H1 (cell line): ENCODE measurements at regions not wholly inside any gene's neighbourhood (a gene's known extent, or its start where the extent isn't known, plus 50 kb on each side); places are given as distances from the start of the nearest gene placed in this dataset.

Experiments
- CTCF ChIA-PET: fragments of 300-600 bp; sonication (Branson Sonifier 250); formaldehyde crosslinking; loops from one replicate; lab custom pipeline; 2021; ENCODE audit not compliant: partially characterized antibody; lab: Charles Lee
- POLR2A ChIA-PET: fragments of 300-600 bp; sonication (Branson Sonifier 250); formaldehyde crosslinking; loops from one replicate; lab custom pipeline; 2021; ENCODE audit warnings: inconsistent platforms; ENCODE audit not compliant: partially characterized antibody; lab: Charles Lee
- DNase-seq, 2 experiments: peaks; one replicate each; pipeline versions ENCODE4 v3.0.0 to v3.0.0-alpha.2; 2010 to 2022; ENCODE audit warnings: low spot score in 2 of 2, low read depth in 1 of 2, mixed read lengths in 1 of 2
- FAIRE-seq: peaks from 2 replicates; lab custom pipeline; 2011; peaks lifted over from hg19 to GRCh38; lab: Jason Lieb, UNC
- H2AFZ ChIP-seq: 2 replicates; pipeline ENCODE4 v1.8.1; 2012; ENCODE audit warnings: low read length, inconsistent platforms
- H2AK5ac ChIP-seq: 2 replicates; pipeline ENCODE4 v1.6.1; 2013; ENCODE audit warnings: low read depth, low read length
- H2BK120ac ChIP-seq: replicated peaks from 2 replicates; pipeline ENCODE3; 2013; ENCODE audit warnings: low read depth, low read length, inconsistent platforms
- H2BK12ac ChIP-seq: 2 replicates; pipeline ENCODE4 v1.6.1; 2013; ENCODE audit warnings: low read depth, low read length
- H2BK15ac ChIP-seq: 2 replicates; pipeline ENCODE4 v1.6.1; 2013; ENCODE audit warnings: low read length
- H2BK20ac ChIP-seq: 2 replicates; pipeline ENCODE4 v1.6.1; 2013; ENCODE audit warnings: low read length
- H2BK5ac ChIP-seq: 2 replicates; pipeline ENCODE4 v1.6.1; 2013; ENCODE audit warnings: low read depth, low read length
- H3K14ac ChIP-seq: 2 replicates; pipeline ENCODE4 v1.6.1; 2013; ENCODE audit warnings: inconsistent platforms; ENCODE audit not compliant: insufficient read length
- H3K18ac ChIP-seq: 2 replicates; pipeline ENCODE4 v1.6.1; 2013; ENCODE audit warnings: low read length; ENCODE audit errors: extremely low read depth
- H3K23ac ChIP-seq: 2 replicates; pipeline ENCODE4 v1.6.1; 2013; ENCODE audit warnings: inconsistent platforms; ENCODE audit not compliant: insufficient read length
- H3K23me2 ChIP-seq: 2 replicates; pipeline ENCODE4 v1.6.1; 2013; ENCODE audit warnings: low read depth, low read length
- H3K27ac ChIP-seq: 2 replicates; pipeline ENCODE4 v1.6.1; 2011; ENCODE audit warnings: low read depth, low read length, inconsistent platforms
- H3K27me3 ChIP-seq, 4 experiments: replicated peaks in 1 of 4; 1 replicate in 1 of 4; 2 replicates in 3 of 4; pipeline versions ENCODE4 v1.6.1 to v1.8.1; 2011 to 2013; ENCODE audit warnings: low read length in 3 of 4, mild to moderate bottlenecking in 3 of 4, inconsistent platforms in 2 of 4, mixed read lengths in 2 of 4, moderate library complexity in 1 of 4; ENCODE audit not compliant: control insufficient read depth in 3 of 4, insufficient read depth in 3 of 4; ENCODE audit errors: extremely low read depth in 1 of 4
- H3K36me3 ChIP-seq, 4 experiments: 2 replicates each; pipeline versions ENCODE4 v1.6.1 to v1.8.1; 2011 to 2013; ENCODE audit warnings: mild to moderate bottlenecking in 4 of 4, low read length in 3 of 4, moderate library complexity in 2 of 4, control low read depth in 1 of 4, inconsistent platforms in 1 of 4; ENCODE audit not compliant: insufficient read depth in 4 of 4, control insufficient read depth in 2 of 4
- H3K4ac ChIP-seq: replicated peaks from 2 replicates; pipeline ENCODE3; 2013; ENCODE audit warnings: low read length, low read depth, mixed read lengths, inconsistent platforms; ENCODE audit not compliant: insufficient read length
- H3K4me1 ChIP-seq, 4 experiments: replicated peaks in 1 of 4; 1 replicate in 1 of 4; 2 replicates in 3 of 4; pipeline versions ENCODE4 v1.6.1 to v1.8.1; 2011 to 2013; ENCODE audit warnings: low read length in 3 of 4, inconsistent platforms in 2 of 4, mixed read lengths in 1 of 4; ENCODE audit not compliant: insufficient read depth in 4 of 4, control insufficient read depth in 3 of 4
- H3K4me2 ChIP-seq, 2 experiments: 2 replicates each; pipeline versions ENCODE4 v1.6.1 to v1.8.1; 2011 to 2013; ENCODE audit warnings: low read depth in 2 of 2, low read length in 2 of 2, control low read depth in 1 of 2, inconsistent platforms in 1 of 2, mild to moderate bottlenecking in 1 of 2; ENCODE audit not compliant: insufficient read depth in 1 of 2
- H3K4me3 ChIP-seq, 4 experiments: fragments of 200-600, 300-600 bp in 1 of 4; sonication (generic), shearing (Covaris generic), sonication (Bioruptor Twin) in 1 of 4; 2 replicates each; pipeline versions ENCODE4 v1.5.1 to v1.8.1; 2011 to 2016; ENCODE audit warnings: low read length in 4 of 4, low read depth in 3 of 4, control low read depth in 2 of 4, inconsistent platforms in 2 of 4, mild to moderate bottlenecking in 2 of 4, mixed read lengths in 1 of 4, moderate library complexity in 1 of 4; ENCODE audit not compliant: insufficient read depth in 2 of 4; ENCODE audit errors: extremely low read depth in 1 of 4
- H3K56ac ChIP-seq: replicated peaks from 2 replicates; pipeline ENCODE3; 2013; ENCODE audit warnings: low read depth, mild to moderate bottlenecking, mixed read lengths, low read length, inconsistent platforms; ENCODE audit not compliant: insufficient read length
- H3K79me1 ChIP-seq: 2 replicates; pipeline ENCODE4 v1.6.1; 2013; ENCODE audit warnings: low read depth, low read length, control low read depth
- H3K79me2 ChIP-seq, 2 experiments: 2 replicates each; pipeline versions ENCODE4 v1.6.1 to v1.8.1; 2012 to 2013; ENCODE audit warnings: low read length in 2 of 2, mild to moderate bottlenecking in 2 of 2, inconsistent platforms in 1 of 2; ENCODE audit not compliant: insufficient read depth in 2 of 2, control insufficient read depth in 1 of 2
- H3K9ac ChIP-seq, 4 experiments: replicated peaks in 1 of 4; 1 replicate in 1 of 4; 2 replicates in 3 of 4; pipeline versions ENCODE4 v1.6.1 to v1.8.1; 2011 to 2013; ENCODE audit warnings: low read depth in 3 of 4, low read length in 3 of 4, control low read depth in 2 of 4, mild to moderate bottlenecking in 2 of 4, moderate library complexity in 2 of 4, inconsistent platforms in 1 of 4; ENCODE audit errors: extremely low read depth in 1 of 4
- H3K9me3 ChIP-seq, 2 experiments: 2 replicates each; pipeline versions ENCODE4 v1.6.1 to v1.8.1; 2012 to 2013; ENCODE audit warnings: mild to moderate bottlenecking in 2 of 2, moderate library complexity in 2 of 2, control low read depth in 1 of 2, inconsistent platforms in 1 of 2, low read depth in 1 of 2, low read length in 1 of 2, mixed read lengths in 1 of 2; ENCODE audit not compliant: insufficient read depth in 2 of 2
- H4K20me1 ChIP-seq, 2 experiments: replicated peaks in 1 of 2; 2 replicates each; pipeline versions ENCODE3 to v1.8.1; 2011 to 2013; ENCODE audit warnings: inconsistent platforms in 2 of 2, low read length in 2 of 2, mild to moderate bottlenecking in 1 of 2; ENCODE audit not compliant: insufficient read depth in 2 of 2, control insufficient read depth in 1 of 2
- H4K5ac ChIP-seq: 2 replicates; pipeline ENCODE4 v1.6.1; 2013; ENCODE audit warnings: low read length, low read depth, mixed read lengths, inconsistent platforms; ENCODE audit not compliant: insufficient read length
- H4K8ac ChIP-seq: 2 replicates; pipeline ENCODE4 v1.8.0; 2013; ENCODE audit warnings: mild to moderate bottlenecking, moderate library complexity, low read length, inconsistent platforms; ENCODE audit not compliant: insufficient read depth; ENCODE audit errors: extremely low read depth
- H4K91ac ChIP-seq: replicated peaks from 2 replicates; pipeline ENCODE3; 2013; ENCODE audit warnings: low read length, mixed read lengths, inconsistent platforms; ENCODE audit not compliant: insufficient read length
- BACH1 ChIP-seq: IDR thresholded peaks from 2 replicates; pipeline ENCODE4 v1.6.1; 2012; ENCODE audit warnings: low read length, improper control_type of control experiment
- EGR1 ChIP-seq: IDR thresholded peaks from 2 replicates; pipeline ENCODE4 v1.6.1; 2011; ENCODE audit warnings: low read depth, low read length, borderline replicate concordance
- GTF2F1 ChIP-seq: IDR thresholded peaks from 2 replicates; pipeline ENCODE4 v1.6.1; 2012; ENCODE audit warnings: low read depth, low read length, improper control_type of control experiment, borderline replicate concordance
- RAD21 ChIP-seq, 2 experiments: IDR thresholded peaks in 1 of 2; conservative IDR thresholded peaks in 1 of 2; 2 replicates each; pipeline ENCODE4 v1.6.1; 2011; ENCODE audit warnings: low read depth in 2 of 2, low read length in 2 of 2, improper control_type of control experiment in 1 of 2, inconsistent platforms in 1 of 2, mild to moderate bottlenecking in 1 of 2, moderate library complexity in 1 of 2
- TBP ChIP-seq: IDR thresholded peaks from 2 replicates; pipeline ENCODE4 v1.6.1; 2011; ENCODE audit warnings: low read depth, low read length, improper control_type of control experiment
- WGBS, 2 experiments: shearing (Covaris generic) in 1 of 2; methylation state at CpG; one replicate each; pipeline versions ENCODE4 v1.1.6 to v1.1.7; 2013 to 2015; ENCODE audit warnings: low lambda C conversion rate in 2 of 2, mixed read lengths in 2 of 2, inconsistent platforms in 1 of 2, low coverage in 1 of 2, missing lambda C conversion rate in 1 of 2; ENCODE audit not compliant: insufficient replicate concordance in 2 of 2, insufficient coverage in 1 of 2, insufficient read length in 1 of 2; ENCODE audit errors: extremely low coverage in 1 of 2, missing lambda C conversion rate in 1 of 2; 5-methylcytosine and 5-hydroxymethylcytosine counted together

DNA sequence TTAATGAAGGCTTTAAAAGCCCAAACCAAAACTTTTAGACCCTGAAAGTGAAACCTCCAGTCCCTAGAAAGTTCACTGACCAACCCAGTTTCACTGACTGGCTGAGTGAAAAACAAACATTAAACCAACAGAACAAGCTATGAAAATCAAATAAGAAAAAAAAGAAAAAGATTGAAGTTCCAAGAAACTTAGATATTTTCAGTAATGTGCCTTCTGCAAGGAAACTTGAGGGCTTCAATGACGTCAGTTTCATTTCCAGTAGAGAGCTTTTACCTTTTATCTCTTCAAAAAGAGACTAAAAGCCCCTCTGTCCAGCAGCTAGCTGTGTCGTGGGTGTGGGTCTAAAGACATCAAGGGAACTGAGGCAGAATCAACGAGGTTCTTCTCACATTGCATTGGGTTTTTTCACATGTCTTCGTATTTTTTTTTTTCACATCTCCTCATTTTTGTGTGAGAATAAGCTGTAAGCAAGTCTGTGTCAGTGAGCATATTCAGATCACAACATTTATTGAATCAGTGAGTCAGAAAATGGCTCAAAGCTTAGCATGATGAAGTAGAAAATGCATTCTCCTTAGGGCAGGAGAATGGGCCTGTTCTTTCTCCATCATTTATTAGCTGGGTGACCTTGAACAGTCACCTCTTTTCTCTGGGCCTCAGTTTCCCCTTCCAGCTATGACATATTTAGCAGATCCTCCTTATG, 54.8 kb upstream of the BCL6 start:
- no peak overlapping the region for H2BK20ac ChIP-seq
- H3K27me3 ChIP-seq = no peaks in the 10 kb centered on the region
- H3K79me2 ChIP-seq = no peaks in the 10 kb centered on the region
- H3K4me3 ChIP-seq = no peak overlapping the region
- H3K4me1 ChIP-seq = peaks cover 0 to 5% (median 1%) of the 10 kb centered on the region in 4 experiments; a peak in 2 of 7 replicates
- no peak overlapping the region for H3K27ac ChIP-seq
- no peak overlapping the region for H2BK120ac ChIP-seq
- H2BK5ac ChIP-seq = no peak overlapping the region
- H4K91ac ChIP-seq = no peak overlapping the region
- FAIRE-seq = no peak
- H3K79me1 ChIP-seq = no peaks in the 10 kb centered on the region
- 92% methylated on average over 4 of the region's 4 CpGs; no CpG with 5 or more reads in 1 of the 2 experiments for WGBS, 2 experiments
- ChIA-PET CTCF (interaction anchor here (0.6 to 1.6 kb wide), 6 partner anchors 10 to 483 kb away, joined by 3 to 4 read pairs (median 4); no protein-coding TSS in a partner anchor), POLR2A (interaction anchor here (0.6 kb wide), 1 partner anchor 38 kb away, joined by 3 read pairs; no protein-coding TSS in a partner anchor)
- no peak overlapping the region for H4K8ac ChIP-seq
- H3K14ac ChIP-seq = no peak overlapping the region
- no peak overlapping the region for H2BK12ac ChIP-seq
- H3K56ac ChIP-seq = no peak overlapping the region
- H3K4ac ChIP-seq = no peak overlapping the region
- no peak overlapping the region for H3K4me2 ChIP-seq
- no peak overlapping the region for H3K23ac ChIP-seq
- H3K23me2 ChIP-seq = no peaks in the 10 kb centered on the region; the same call in 1 of the 2 replicates
- H3K18ac ChIP-seq = no peak overlapping the region
- H3K36me3 ChIP-seq = no peaks in the 10 kb centered on the region
- H3K9ac ChIP-seq = no peak overlapping the region
- no peaks in the 10 kb centered on the region for H3K9me3 ChIP-seq
- no peaks in the 10 kb centered on the region for H4K20me1 ChIP-seq
- no peak overlapping the region for H2BK15ac ChIP-seq
- H4K5ac ChIP-seq = no peak overlapping the region
- H2AK5ac ChIP-seq = no peak overlapping the region
- TF ChIP-seq GTF2F1 = no peak
- TF ChIP-seq TBP = no peak
- no peak for TF ChIP-seq EGR1
- no peak for TF ChIP-seq BACH1
- TF ChIP-seq RAD21 (IDR thresholded peaks at IDR 0.05 in 1 of 2, conservative IDR thresholded peaks at IDR 0.05 in 1 of 2; ENCODE audit: low read depth in 2 of 2, low read length in 2 of 2) = no peak
- no peak for DNase-seq
- no peak overlapping the region for H2AFZ ChIP-seq
